Heart left ventricle (tissue), 16 donors: ENCODE measurements at regions not wholly inside any gene's neighbourhood (a gene's known extent, or its start where the extent isn't known, plus 50 kb on each side); places are given as distances from the start of the nearest gene placed in this dataset.

Experiments used
- ATAC-seq, 4 donors: fragments of 200-7000 bp; cut with Tn5 transposase; one replicate each; pipeline ENCODE4 v1.9.1; 2020 to 2022; ENCODE audit warnings: moderate library complexity in 4 of 4, mild to moderate bottlenecking in 3 of 4, moderate number of reproducible peaks in 1 of 4
- DNase-seq, 5 donors: peaks; one replicate each; pipeline ENCODE4 v3.0.0-alpha.2; 2020
- H3K27ac ChIP-seq, 12 donors: fragments of 200-600 bp; sonication (generic) in 4 of 12; one replicate each; pipeline versions ENCODE4 v1.5.0 to v1.8.0; 2016 to 2022; ENCODE audit warnings: mild to moderate bottlenecking in 2 of 12
- H3K27me3 ChIP-seq, 9 donors: fragments of 200-600 bp; sonication (generic) in 2 of 9; one replicate each; pipeline versions ENCODE4 v1.5.1 to v1.8.0; 2016 to 2022; ENCODE audit warnings: mild to moderate bottlenecking in 3 of 9
- H3K36me3 ChIP-seq, 9 donors: fragments of 200-600 bp; sonication (generic) in 2 of 9; one replicate each; pipeline versions ENCODE4 v1.5.0 to v1.8.0; 2018 to 2022; ENCODE audit warnings: mild to moderate bottlenecking in 2 of 9
- H3K4me1 ChIP-seq, 12 donors: fragments of 200-600 bp; sonication (generic) in 4 of 12; one replicate each; pipeline versions ENCODE4 v1.5.0 to v1.8.0; 2016 to 2022; ENCODE audit warnings: mild to moderate bottlenecking in 3 of 12
- H3K4me3 ChIP-seq, 12 donors: fragments of 200-600 bp; sonication (generic) in 4 of 12; one replicate each; pipeline versions ENCODE4 v1.5.0 to v1.8.0; 2017 to 2022; ENCODE audit warnings: mild to moderate bottlenecking in 9 of 12, moderate library complexity in 4 of 12
- H3K9me3 ChIP-seq, 12 donors: fragments of 200-600 bp; sonication (generic) in 4 of 12; one replicate each; pipeline versions ENCODE4 v1.5.0 to v1.8.0; 2016 to 2022; ENCODE audit warnings: mild to moderate bottlenecking in 1 of 12
- CTCF ChIP-seq, 12 donors: fragments of 200-600 bp; sonication (generic) in 4 of 12; IDR thresholded peaks; one replicate each; pipeline versions ENCODE4 v1.5.0 to v1.8.0; 2018 to 2022; ENCODE audit warnings: antibody characterized with exemption in 12 of 12, mild to moderate bottlenecking in 5 of 12
- POLR2A ChIP-seq, 2 donors: fragments of 450-650 bp; IDR thresholded peaks; one replicate each; pipeline ENCODE4 v1.6.1; 2017; ENCODE audit warnings: antibody characterized with exemption in 2 of 2, mild to moderate bottlenecking in 2 of 2, moderate library complexity in 2 of 2
- WGBS, 4 donors: extraction: QIAGEN DNeasy Blood & Tissue Kit in 2 of 4; methylation state at CpG; one replicate each; pipeline versions ENCODE4 v1.1.5 to v1.1.7; 2013 to 2018; 5-methylcytosine and 5-hydroxymethylcytosine counted together
- intact Hi-C, 10 donors: fragments of 100-400 bp; cut with DNase I; formaldehyde crosslinking; loops; one replicate each; pipeline versions ENCODE4 v1.11.1 to v1.14.2; 2022
- donor health status: ischemic (EF 13 %, LVEDD 7.1; RV severe dilation, severe dysfunction).
- donor health status: healthy with polysubstance abuse.
- donor health status: DM: no; HTN: yes; CAD: no.
- donor health status: DM: no; HTN: no; CAD: no.
- donor health status: ischemic (EF 25% LVEDD 6.9; RV normal size, moderate dysfunction).
- donor health status: ischemic (EF 25% LVEDD 5.7; RV mildly dilated, moderate dysfunction).
- donor health status: healthy.
- donor health status: DM: yes; HTN: yes; CAD: no.
- donor health status: ischemic (EF 35%, LVEDD 5.7; RV mildly dilated, moderate dysfunction).
- donor health status: nonischemic (EF 11% LVEDD 7.7; RV severe dilation, severe dysfunction).
- donor health status: DM: yes; HTN: yes; CAD: no.
- donor health status: PGD.
- donor health status: ischemic (EF 29% LVEDD 5.4; RV normal size, mild dysfunction).
- donor health status: nonischemic (EF 23%, LVEDD 6.1; RV moderate dilation, normal function).

- no peaks in the 10 kb centered on the region for H3K36me3 ChIP-seq
- H3K4me3 ChIP-seq, result no peak overlapping the region
- H3K9me3 ChIP-seq, result no peaks in the 10 kb centered on the region
- no peak for ATAC-seq
- no peaks in the 10 kb centered on the region for H3K27me3 ChIP-seq
- DNase-seq, result no peak
- peak overlapping the region in 1 of 12 donors; percentile 63 for H3K27ac ChIP-seq
- TF ChIP-seq CTCF (IDR thresholded peaks at IDR 0.05) (no peak), POLR2A (IDR thresholded peaks at IDR 0.05) (no peak)
- intact Hi-C loops, result no loop called here
- WGBS, 4 donors, result 38 to 57% (median 47%) methylated on average over 6 of the region's 6 CpGs
- peaks cover 0 to 5% (median 0%) of the 10 kb centered on the region in 12 donors for H3K4me1 ChIP-seq
These were observed 200.6 kb upstream of the PTBP2 start for GRCh38 chr1:96521010-96521409.

GRCh38 chr1:96521994-96522760 lies 199.4 kb upstream of the PTBP2 start:
- Histone ChIP-seq H3K27ac (peak overlapping the region in 1 of 12 donors; percentile 11), H3K27me3 (no peaks in the 10 kb centered on the region), H3K9me3 (no peaks in the 10 kb centered on the region), H3K36me3 (no peaks in the 10 kb centered on the region), H3K4me3 (no peak overlapping the region), H3K4me1 (peaks cover 0 to 5% (median 0%) of the 10 kb centered on the region in 12 donors)
- TF ChIP-seq POLR2A (IDR thresholded peaks at IDR 0.05) (no peak), CTCF (IDR thresholded peaks at IDR 0.05) (no peak)
- DNase-seq (no peak), ATAC-seq (no peak)
- WGBS, 4 donors, result 89 to 93% (median 92%) methylated on average over 2 of the region's 2 CpGs
- intact Hi-C loops, result no loop called here

- H3K36me3 ChIP-seq, result no peaks in the 10 kb centered on the region
- no peak overlapping the region for H3K4me3 ChIP-seq
- ATAC-seq (no peak), DNase-seq (no peak)
- no peak overlapping the region for H3K27ac ChIP-seq
- no peaks in the 10 kb centered on the region for H3K27me3 ChIP-seq
- H3K9me3 ChIP-seq, result peaks cover 0 to 5% (median 0%) of the 10 kb centered on the region in 12 donors
- intact Hi-C loops, result no loop called here
- 84 to 89% (median 88%) methylated on average over 1 of the region's 1 CpG for WGBS, 4 donors
- peaks cover 0 to 5% (median 0%) of the 10 kb centered on the region in 12 donors for H3K4me1 ChIP-seq
- no peak for TF ChIP-seq POLR2A (IDR thresholded peaks at IDR 0.05)
- TF ChIP-seq CTCF (IDR thresholded peaks at IDR 0.05), result no peak
These were observed 198.7 kb upstream of the PTBP2 start for GRCh38 chr1:96522927-96523326.

- 15 to 22% (median 19%) methylated on average over 2 of the region's 2 CpGs for WGBS, 4 donors
- peak in 1 of 4 donors; percentile 41 for ATAC-seq
These were observed 197.5 kb upstream of the PTBP2 start for GRCh38 chr1:96524100-96524499.

More at GRCh38 chr1:96524100-96524499, 197.5 kb upstream of the PTBP2 start:
- intact Hi-C loops, result no loop called here
- Histone ChIP-seq H3K27ac (no peak overlapping the region), H3K9me3 (peaks cover 0 to 16% (median 9%) of the 10 kb centered on the region in 12 donors), H3K4me1 (peaks cover 0 to 5% (median 0%) of the 10 kb centered on the region in 12 donors), H3K36me3 (no peaks in the 10 kb centered on the region), H3K4me3 (no peak overlapping the region), H3K27me3 (no peaks in the 10 kb centered on the region)
- no peak for DNase-seq
- TF ChIP-seq POLR2A (IDR thresholded peaks at IDR 0.05), result no peak
- TF ChIP-seq CTCF (IDR thresholded peaks at IDR 0.05), result no peak
